Tibial nerve (tissue), 4 donors: ENCODE measurements at regions not wholly inside any gene's neighbourhood (a gene's known extent, or its start where the extent isn't known, plus 50 kb on each side); places are given as distances from the start of the nearest gene placed in this dataset.

ENCODE experiments used
- EP300 ChIP-seq, 2 donors: sonication (generic); formaldehyde crosslinking; IDR thresholded peaks; one replicate each; pipeline ENCODE4 v1.6.1; 2017; ENCODE audit warnings: antibody characterized with exemption in 2 of 2, mild to moderate bottlenecking in 1 of 2
- POLR2A ChIP-seq, 2 donors: fragments of 450-650 bp; IDR thresholded peaks; one replicate each; pipeline ENCODE4 v1.6.1; 2017; ENCODE audit warnings: antibody characterized with exemption in 2 of 2, mild to moderate bottlenecking in 2 of 2, moderate library complexity in 2 of 2
- TF ChIP-seq, protein P1 (sequence below), 5 experiments: fragments of 200-600 bp in 3 of 5; fragments of 450-650 bp in 2 of 5; sonication (generic) in 3 of 5; IDR thresholded peaks; one replicate each; pipeline ENCODE4 v1.5.1; 2016 to 2019; ENCODE audit warnings: antibody characterized with exemption in 5 of 5, mild to moderate bottlenecking in 3 of 5, moderate library complexity in 2 of 5

GRCh38 chr2:173623438-173624319 lies 269.0 kb downstream of the CDCA7 start:
- TF ChIP-seq POLR2A (IDR thresholded peaks at IDR 0.05) (no peak), EP300 (IDR thresholded peaks at IDR 0.05) (no peak)
- TF ChIP-seq, protein P1, sequence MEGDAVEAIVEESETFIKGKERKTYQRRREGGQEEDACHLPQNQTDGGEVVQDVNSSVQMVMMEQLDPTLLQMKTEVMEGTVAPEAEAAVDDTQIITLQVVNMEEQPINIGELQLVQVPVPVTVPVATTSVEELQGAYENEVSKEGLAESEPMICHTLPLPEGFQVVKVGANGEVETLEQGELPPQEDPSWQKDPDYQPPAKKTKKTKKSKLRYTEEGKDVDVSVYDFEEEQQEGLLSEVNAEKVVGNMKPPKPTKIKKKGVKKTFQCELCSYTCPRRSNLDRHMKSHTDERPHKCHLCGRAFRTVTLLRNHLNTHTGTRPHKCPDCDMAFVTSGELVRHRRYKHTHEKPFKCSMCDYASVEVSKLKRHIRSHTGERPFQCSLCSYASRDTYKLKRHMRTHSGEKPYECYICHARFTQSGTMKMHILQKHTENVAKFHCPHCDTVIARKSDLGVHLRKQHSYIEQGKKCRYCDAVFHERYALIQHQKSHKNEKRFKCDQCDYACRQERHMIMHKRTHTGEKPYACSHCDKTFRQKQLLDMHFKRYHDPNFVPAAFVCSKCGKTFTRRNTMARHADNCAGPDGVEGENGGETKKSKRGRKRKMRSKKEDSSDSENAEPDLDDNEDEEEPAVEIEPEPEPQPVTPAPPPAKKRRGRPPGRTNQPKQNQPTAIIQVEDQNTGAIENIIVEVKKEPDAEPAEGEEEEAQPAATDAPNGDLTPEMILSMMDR (IDR thresholded peaks at IDR 0.05) = no peak
